ENCODE measurements at regions not wholly inside any gene's neighbourhood (a gene's known extent, or its start where the extent isn't known, plus 50 kb on each side); places are given as distances from the start of the nearest gene placed in this dataset.

GRCh38 chr13:79913141-79913827 is 427.6 kb downstream of the SPRY2 start:
- TF ChIP-seq, protein P1, sequence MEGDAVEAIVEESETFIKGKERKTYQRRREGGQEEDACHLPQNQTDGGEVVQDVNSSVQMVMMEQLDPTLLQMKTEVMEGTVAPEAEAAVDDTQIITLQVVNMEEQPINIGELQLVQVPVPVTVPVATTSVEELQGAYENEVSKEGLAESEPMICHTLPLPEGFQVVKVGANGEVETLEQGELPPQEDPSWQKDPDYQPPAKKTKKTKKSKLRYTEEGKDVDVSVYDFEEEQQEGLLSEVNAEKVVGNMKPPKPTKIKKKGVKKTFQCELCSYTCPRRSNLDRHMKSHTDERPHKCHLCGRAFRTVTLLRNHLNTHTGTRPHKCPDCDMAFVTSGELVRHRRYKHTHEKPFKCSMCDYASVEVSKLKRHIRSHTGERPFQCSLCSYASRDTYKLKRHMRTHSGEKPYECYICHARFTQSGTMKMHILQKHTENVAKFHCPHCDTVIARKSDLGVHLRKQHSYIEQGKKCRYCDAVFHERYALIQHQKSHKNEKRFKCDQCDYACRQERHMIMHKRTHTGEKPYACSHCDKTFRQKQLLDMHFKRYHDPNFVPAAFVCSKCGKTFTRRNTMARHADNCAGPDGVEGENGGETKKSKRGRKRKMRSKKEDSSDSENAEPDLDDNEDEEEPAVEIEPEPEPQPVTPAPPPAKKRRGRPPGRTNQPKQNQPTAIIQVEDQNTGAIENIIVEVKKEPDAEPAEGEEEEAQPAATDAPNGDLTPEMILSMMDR (IDR thresholded peaks at IDR 0.05; ENCODE audit: insufficient read depth, low read length, poor library complexity, severe bottlenecking), result no peak

DNA sequence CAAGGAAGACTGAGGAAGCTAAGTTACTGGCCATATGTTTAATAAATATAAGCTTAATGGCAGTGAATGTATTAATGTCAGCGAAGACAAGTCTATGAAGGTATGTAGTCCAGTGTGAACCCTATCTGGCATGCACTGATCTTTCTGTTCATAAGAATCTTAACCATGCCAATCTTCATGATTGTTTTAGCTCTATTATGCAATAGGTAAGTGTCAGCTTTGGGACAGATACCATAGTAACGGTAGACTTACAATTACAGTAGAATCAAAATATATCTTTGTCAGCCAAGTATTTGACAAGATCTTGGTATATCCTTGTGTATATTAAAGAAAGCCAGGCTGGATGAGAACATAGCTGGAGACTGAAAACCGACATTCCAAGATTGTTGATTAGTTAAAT is 428.5 kb downstream of the SPRY2 start:
- no peak for DNase-seq (ENCODE audit: low read depth)
- Histone ChIP-seq H3K4me3 (ENCODE audit: low read depth, low read length) (no peak overlapping the region), H3K27me3 (ENCODE audit: control insufficient read depth, insufficient read depth, low read length) (no peaks in the 10 kb centered on the region), H3K36me3 (ENCODE audit: control insufficient read depth, insufficient read depth, low read length) (no peaks in the 10 kb centered on the region)
- TF ChIP-seq, protein P1 (IDR thresholded peaks at IDR 0.05; ENCODE audit: insufficient read depth, low read length, poor library complexity, severe bottlenecking), result no peak

More at GRCh38 chr13:79913141-79913827, 427.6 kb downstream of the SPRY2 start:
- DNase-seq (ENCODE audit: low read depth), result no peak
- no peaks in the 10 kb centered on the region for H3K36me3 ChIP-seq (ENCODE audit: control insufficient read depth, insufficient read depth, low read length)
- H3K27me3 ChIP-seq (ENCODE audit: control insufficient read depth, insufficient read depth, low read length), result no peaks in the 10 kb centered on the region
- H3K4me3 ChIP-seq (ENCODE audit: low read depth, low read length), result no peak overlapping the region

DNA sequence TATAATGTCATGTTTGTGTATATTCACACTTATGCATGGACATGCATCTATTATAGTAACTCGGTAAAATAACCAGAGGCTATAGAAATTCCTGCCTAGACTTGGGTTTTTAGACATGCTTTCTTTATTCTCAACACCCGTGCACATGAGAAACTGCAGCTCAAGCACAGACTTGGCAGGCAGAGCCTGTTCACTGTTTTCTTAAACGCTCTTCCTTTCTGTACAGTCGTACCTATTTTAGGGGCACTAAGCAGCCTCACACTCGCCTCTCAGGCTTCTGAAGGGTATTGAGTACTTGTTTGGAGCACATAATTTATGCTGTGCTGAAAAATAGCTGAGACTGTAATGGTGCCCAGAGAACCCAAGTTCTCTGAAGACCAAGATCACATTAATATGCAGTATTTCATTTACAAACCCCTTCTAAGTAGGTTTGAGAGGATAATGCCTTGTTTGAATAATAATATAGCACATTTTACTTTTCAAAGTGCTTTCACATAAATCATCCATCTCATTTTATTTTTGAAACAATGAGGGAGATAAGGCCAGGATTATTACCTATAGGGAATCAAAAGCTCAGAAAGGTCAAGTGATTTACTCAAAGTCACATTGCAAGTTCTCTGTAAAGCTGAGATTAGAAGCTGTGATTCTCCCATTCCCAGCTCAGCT is 429.9 kb downstream of the SPRY2 start:
- DNase-seq (ENCODE audit: low read depth), result no peak
- Histone ChIP-seq H3K4me3 (ENCODE audit: low read depth, low read length) (no peak overlapping the region), H3K36me3 (ENCODE audit: control insufficient read depth, insufficient read depth, low read length) (no peaks in the 10 kb centered on the region), H3K27me3 (ENCODE audit: control insufficient read depth, insufficient read depth, low read length) (no peaks in the 10 kb centered on the region)
- TF ChIP-seq, protein P1 (IDR thresholded peaks at IDR 0.05; ENCODE audit: insufficient read depth, low read length, poor library complexity, severe bottlenecking), result no peak

- H3K27me3 ChIP-seq (ENCODE audit: control insufficient read depth, insufficient read depth, low read length), result no peaks in the 10 kb centered on the region
- TF ChIP-seq, protein P1 (IDR thresholded peaks at IDR 0.05; ENCODE audit: insufficient read depth, low read length, poor library complexity, severe bottlenecking), result no peak
- H3K36me3 ChIP-seq (ENCODE audit: control insufficient read depth, insufficient read depth, low read length), result no peaks in the 10 kb centered on the region
- no peak overlapping the region for H3K4me3 ChIP-seq (ENCODE audit: low read depth, low read length)
- peak; percentile 54 for DNase-seq (ENCODE audit: low read depth)
Observed at GRCh38 chr13:79909644-79910043, 428.7 kb downstream of the NDFIP2 start.

- DNase-seq (ENCODE audit: low read depth), result no peak
- TF ChIP-seq, protein P1 (IDR thresholded peaks at IDR 0.05; ENCODE audit: insufficient read depth, low read length, poor library complexity, severe bottlenecking), result no peak
Observed at GRCh38 chr13:79908381-79908780, 427.4 kb downstream of the NDFIP2 start.

More at GRCh38 chr13:79908381-79908780, 427.4 kb downstream of the NDFIP2 start:
- Histone ChIP-seq H3K27me3 (ENCODE audit: control insufficient read depth, insufficient read depth, low read length) (no peaks in the 10 kb centered on the region), H3K4me3 (ENCODE audit: low read depth, low read length) (no peak overlapping the region), H3K36me3 (ENCODE audit: control insufficient read depth, insufficient read depth, low read length) (no peaks in the 10 kb centered on the region)
